Thyroid gland (tissue), 4 donors: ENCODE measurements at regions not wholly inside any gene's neighbourhood (a gene's known extent, or its start where the extent isn't known, plus 50 kb on each side); places are given as distances from the start of the nearest gene placed in this dataset.

Experiments used
- CTCF ChIP-seq, 6 experiments: fragments of 200-600 bp in 3 of 6; fragments of 450-650 bp in 3 of 6; sonication (generic) in 3 of 6; IDR thresholded peaks; one replicate each; pipeline ENCODE4 v1.5.1; 2016 to 2019; ENCODE audit warnings: antibody characterized with exemption in 6 of 6, mild to moderate bottlenecking in 2 of 6, inconsistent platforms in 1 of 6, moderate library complexity in 1 of 6
- POLR2A ChIP-seq, 2 donors: fragments of 450-650 bp; IDR thresholded peaks; one replicate each; pipeline ENCODE4 v1.6.1; 2017; ENCODE audit warnings: antibody characterized with exemption in 2 of 2, mild to moderate bottlenecking in 2 of 2, moderate library complexity in 1 of 2

GRCh38 chr18:51287818-51288508 is 90.5 kb upstream of the MEX3C start:
- TF ChIP-seq POLR2A (IDR thresholded peaks at IDR 0.05) (no peak), CTCF (IDR thresholded peaks at IDR 0.05) (no peak)
